GM13976 (cell line): ENCODE measurements at regions not wholly inside any gene's neighbourhood (a gene's known extent, or its start where the extent isn't known, plus 50 kb on each side); places are given as distances from the start of the nearest gene placed in this dataset.

Experiments used
- DNase-seq: peaks from one replicate; pipeline ENCODE4 v3.0.0; 2012; ENCODE audit warnings: low spot score
- CTCF ChIP-seq: IDR thresholded peaks from 2 replicates; pipeline ENCODE4 v1.5.1; 2012; ENCODE audit warnings: borderline replicate concordance, mild to moderate bottlenecking; ENCODE audit not compliant: insufficient read depth; ENCODE audit errors: extremely low read depth, missing control alignments, control extremely low read depth
- in situ Hi-C: fragments of 300-500 bp; cut with MboI; formaldehyde crosslinking; loops from one replicate; pipeline ENCODE4 v1.12.0; 2022; ENCODE audit warnings: low sequenced_read_pairs, mixed read lengths, inconsistent platforms; ENCODE audit not compliant: unreplicated experiment

DNA sequence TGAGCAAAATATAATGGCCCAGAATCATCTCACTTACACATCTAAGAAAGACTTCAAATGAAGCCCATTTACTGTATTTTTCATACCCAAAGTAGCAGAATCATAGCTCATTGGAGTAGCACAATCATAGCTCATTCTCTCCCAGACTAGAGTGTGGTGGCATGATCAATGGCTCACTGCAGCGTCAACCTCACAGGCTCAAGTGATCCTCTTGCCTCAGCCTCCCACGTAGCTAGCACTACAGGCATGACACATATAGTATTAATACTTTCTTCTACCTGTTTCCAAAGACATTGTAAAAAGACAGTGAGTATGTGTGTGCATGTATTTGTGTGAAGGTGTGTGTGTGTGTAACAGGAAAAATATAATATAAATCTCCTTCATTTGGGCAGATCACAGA, 1247.9 kb upstream of the ACO1 start:
- in situ Hi-C loops: loop anchor here (25.0 kb wide), 1 partner anchor 651 kb away; no protein-coding TSS in a partner anchor

DNA sequence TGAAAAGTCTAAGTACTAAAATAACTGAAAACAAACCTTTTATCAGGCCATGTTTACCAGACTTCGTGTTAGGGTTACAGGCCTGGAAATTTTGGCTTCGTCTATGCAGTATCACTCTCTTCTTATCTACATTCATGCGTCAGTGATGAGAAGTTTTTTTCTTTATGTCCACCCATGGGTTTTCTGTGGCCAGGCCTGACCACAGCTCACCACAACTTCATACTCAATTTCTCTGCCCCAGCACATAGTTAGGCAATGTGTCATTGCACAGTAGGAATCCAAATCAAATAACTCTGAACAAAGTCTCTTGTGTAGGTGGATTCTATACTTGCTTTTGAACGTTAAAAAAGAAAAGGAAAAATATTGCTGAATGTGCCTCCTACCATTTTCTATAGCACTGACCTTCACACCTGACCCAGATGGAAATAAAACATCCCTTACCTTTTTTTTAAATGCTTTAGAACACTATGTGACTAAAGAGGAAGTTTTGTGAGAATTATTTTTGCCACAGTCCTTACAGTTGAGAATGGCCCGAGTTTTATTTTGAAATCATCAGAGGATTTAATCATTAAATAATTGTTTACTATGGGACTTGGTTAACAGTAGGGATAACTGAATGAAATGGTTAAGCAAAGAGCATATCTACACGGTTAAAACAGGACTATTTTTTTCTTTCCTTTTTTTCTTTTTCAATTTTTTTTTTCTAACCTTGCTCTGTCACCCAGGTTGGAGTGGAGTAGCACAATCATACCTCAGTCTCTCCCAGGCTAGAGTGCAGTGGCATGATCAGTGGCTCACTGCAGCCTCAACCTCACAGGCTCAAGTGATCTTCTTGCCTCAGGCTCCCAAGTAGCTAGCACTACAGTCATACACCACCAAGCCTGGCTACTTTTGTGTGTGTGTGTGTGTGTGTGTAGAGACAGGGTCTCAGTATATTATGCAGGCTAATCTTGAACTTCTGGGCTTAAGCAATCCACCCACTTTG, 1247.0 kb upstream of the ACO1 start:
- in situ Hi-C loops: loop anchor here (25.0 kb wide), 1 partner anchor 650 kb away; no protein-coding TSS in a partner anchor
- DNase-seq: no peak
- no peak for TF ChIP-seq CTCF

More for the DNA sequence above, 1247.9 kb upstream of the ACO1 start:
- DNase-seq: no peak
- TF ChIP-seq CTCF: no peak

- in situ Hi-C loops: loop anchor here (25.0 kb wide), 1 partner anchor 647 kb away; no protein-coding TSS in a partner anchor
- no peak for DNase-seq
- peak; percentile 26 for TF ChIP-seq CTCF
Measured at GRCh38 chr9:31140316-31140715, 1244.1 kb upstream of the ACO1 start.

DNA sequence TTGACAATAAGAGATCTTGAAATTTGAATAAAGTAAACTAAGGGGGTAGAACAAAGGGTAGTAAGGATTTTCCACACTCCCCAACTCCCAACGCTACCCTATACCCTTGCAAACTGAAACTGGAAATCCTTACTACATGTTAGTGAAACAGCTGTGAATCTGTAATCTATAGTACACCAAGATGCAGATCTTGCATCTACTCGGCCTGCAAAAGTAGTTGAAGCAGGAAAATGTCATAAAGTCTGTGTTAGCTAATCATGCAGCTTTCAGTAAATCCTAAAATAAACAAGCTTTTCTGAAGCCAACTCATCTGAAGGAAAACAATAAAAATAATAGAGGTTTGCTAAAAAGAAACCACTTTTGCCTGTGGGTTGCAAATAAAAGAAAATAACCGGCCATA, 1242.0 kb upstream of the ACO1 start:
- in situ Hi-C loops: loop anchor here (25.0 kb wide), 1 partner anchor 645 kb away; no protein-coding TSS in a partner anchor
- TF ChIP-seq CTCF: no peak

GRCh38 chr9:31144614-31145013, 1239.8 kb upstream of the ACO1 start:
- TF ChIP-seq CTCF: no peak
- DNase-seq: no peak
- in situ Hi-C loops: loop anchor here (25.0 kb wide), 1 partner anchor 643 kb away; no protein-coding TSS in a partner anchor

More for the DNA sequence above, 1242.0 kb upstream of the ACO1 start:
- no peak for DNase-seq

GRCh38 chr9:31146485-31147166, 1237.8 kb upstream of the ACO1 start:
- no peak for DNase-seq
- no peak for TF ChIP-seq CTCF
- in situ Hi-C loops: loop anchor here (25.0 kb wide), 1 partner anchor 641 kb away; no protein-coding TSS in a partner anchor
